NCI-H2227 (cell line): ENCODE measurements at regions not wholly inside any gene's neighbourhood (a gene's known extent, or its start where the extent isn't known, plus 50 kb on each side); places are given as distances from the start of the nearest gene placed in this dataset.
"Not testable (repeated sequence)": the region's sequence is repeated elsewhere in the genome, so short reads cannot be mapped to it uniquely, and the experiment has no call there.

Experiments
- DNase-seq: peaks from one replicate; lab custom pipeline; 2025; ENCODE audit not compliant: unreplicated experiment; lab: John Stamatoyannopoulos, UW

DNA sequence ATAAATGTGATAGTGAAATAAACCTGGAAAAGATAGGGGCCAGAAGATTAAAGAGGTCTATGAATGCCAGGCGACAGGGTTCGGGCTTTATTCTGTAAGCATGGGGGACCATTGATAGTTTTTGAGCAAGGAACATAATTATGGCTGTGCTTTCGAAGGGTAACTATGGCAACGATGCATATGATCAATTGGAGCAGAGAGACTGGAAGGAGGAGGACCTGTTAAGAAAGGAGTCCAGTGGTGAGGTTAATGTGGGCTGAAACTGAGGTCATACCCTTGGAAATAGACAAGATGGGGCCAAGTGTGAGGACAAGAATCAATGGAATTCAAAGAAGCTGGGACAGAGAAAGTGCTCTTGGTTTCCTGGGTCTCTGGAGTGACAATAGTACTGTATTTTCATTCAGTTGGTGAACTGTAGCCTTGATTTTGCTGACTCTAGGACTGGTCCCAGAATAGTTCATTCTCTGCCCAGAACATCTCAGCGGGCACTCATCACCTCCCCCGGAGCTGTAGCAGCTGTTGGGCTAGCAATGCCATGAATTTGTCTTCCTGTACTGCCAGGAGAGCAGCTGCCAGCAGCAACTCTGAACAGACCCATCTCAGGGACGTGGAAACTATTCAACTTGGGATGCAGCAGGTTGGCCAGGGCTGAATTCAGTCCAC, 108.4 kb downstream of the SRGAP2 start:
- not testable (repeated sequence) for DNase-seq

DNA sequence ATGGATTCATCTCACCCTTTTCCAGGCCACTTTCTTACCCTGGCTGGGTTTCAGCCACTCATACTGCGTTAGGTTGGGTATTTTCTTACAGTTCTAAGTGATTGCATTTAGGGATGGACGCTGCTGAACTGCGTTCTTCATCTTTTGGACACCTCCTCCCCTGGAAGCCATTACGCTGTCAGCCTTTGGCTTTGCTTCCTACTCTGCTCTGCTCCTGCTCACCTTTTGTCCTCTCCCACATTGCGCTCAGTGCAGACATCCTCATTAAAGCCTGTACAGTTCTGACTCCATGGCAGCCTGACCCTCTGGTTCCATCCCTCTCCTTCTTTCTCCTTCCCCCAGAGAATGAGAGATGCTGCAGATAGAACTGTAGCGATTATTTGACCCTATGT, 108.9 kb downstream of the SRGAP2 start:
- not testable (repeated sequence) for DNase-seq

DNA sequence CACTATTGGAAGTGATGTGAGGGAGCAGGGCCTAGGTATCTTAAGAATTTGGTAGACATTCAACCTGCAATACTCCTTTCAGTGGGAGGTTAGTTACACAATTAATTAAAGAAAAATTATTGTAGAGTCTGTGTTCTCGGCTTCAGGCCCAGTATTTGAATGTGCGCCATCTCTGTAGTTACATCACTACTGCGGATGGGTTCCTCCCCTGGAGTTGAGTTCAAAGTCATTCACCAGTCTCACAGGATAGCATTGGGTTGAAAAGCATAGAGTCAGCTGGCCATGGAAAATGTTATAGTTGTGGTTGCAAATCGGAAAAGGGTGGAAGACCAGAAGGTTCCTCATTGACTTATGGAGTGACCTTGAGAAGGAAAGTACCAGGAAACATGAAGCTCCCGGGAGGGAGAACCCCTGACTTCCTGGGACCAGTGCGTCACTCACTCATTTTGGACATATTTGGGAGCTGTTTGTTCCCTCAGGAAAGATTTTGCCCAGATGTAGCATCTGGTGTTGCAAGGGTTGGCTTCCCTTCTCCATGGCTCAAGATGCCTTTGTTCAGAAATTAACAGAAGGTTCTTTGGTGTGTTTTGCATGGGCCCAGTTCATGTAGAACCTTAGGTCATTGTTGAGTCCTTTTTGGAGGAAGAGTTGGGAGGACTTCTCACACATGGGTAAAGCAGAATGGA, 111.8 kb downstream of the SRGAP2 start:
- DNase-seq: not testable (repeated sequence)

DNA sequence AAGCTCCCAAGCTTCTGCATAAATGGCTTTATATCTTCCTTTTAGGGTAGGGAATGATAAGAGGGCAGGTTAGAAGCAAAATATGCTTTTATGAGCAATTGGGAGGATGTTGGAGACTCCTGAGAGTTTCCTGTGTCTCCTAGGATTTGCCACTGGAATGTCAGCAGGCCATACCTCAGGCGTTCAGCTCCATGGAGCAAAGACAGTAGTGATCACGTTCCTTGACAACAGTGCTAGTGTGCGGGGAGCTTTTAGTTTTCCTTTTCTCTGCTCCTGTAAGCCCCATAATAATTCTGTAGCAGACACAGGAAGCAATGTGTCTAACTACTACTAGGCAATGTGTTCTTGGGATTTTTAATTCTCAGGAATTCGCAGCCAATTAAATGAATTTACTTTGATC, 113.6 kb downstream of the SRGAP2 start:
- not testable (repeated sequence) for DNase-seq

DNA sequence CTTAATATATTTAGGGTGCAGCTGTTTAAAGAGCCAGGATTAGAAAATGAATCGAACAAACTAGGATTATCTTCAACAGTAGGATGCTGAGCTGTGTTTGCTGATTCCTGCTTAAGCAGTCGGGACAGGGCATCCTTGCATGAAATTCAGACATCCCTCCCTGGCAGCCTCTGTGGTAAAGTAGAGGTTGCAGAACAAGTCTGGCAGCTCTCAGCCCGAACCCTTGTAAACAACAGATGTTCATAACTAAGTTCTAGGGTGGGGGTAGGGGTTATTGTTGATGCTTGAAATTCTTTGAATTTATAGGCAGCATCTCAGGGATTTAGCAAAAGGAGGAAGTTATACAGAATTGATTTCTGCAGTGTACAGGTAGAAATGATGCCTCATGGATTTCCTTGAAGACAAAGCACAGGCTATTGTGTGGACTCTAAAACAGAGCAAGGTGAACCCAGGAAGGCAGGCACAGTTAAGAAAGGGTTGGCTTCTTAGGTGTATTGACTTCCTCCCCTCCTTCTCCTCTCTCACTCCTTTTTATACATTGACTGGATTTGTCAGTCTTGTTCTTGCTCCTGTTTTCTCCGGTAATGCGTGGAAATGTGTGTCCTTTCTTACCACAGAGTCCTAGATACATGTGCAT, 114.7 kb downstream of the SRGAP2 start:
- DNase-seq: not testable (repeated sequence)

DNA sequence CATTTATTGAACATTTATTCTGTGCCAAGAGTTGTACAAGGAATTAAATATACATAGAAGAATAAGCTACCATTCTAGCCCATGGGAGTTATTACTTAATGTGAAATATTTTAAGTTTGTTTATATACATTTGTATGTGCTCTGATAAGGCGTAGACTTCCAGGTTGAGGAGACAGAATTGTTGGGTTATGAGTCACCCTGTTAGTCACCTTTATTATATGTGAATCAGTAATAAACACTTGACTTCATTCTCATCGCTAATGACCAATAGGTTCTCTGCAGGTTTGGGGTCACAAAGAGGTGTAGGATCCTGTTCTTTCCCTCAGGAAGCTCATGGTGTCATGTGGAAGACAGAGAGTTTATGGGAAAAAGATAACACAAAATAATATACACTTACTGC, 116.9 kb downstream of the SRGAP2 start:
- not testable (repeated sequence) for DNase-seq

DNA sequence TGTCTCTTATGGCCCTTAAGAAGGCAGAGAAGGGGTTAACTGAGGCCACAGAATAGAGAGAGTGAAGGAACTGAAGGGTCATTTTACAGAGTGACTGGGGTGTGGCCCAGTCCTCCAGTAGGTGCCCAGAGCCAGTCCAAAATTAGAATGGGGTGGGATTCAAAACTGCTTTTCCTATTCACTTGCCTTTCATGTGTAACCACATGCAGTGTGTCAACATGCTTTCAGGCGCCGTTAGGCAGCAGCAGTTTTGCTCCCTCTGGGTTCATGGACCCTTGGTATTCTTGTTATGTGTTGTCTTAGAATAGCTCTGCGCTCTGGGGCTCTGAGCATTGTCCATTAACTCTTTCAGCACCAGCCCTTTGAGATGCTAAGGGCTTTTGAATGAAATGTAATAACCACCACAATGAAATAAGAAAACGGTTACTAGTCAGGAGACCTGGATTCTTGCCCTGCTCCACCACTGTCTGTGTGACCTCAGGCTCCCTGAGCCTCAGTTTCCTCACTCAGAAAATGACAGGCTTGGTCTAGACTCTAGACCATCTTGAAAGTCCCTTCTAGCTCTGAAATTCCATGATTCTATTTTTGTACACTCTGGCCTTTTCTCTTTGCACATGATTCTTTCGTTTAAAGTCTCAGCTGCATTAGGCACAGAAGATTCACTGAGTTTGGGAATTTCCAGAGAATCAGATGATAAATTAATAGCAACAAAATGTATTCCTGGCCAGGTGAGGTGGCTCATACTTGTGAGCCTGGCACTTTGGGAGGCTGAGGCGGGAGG, 123.0 kb downstream of the SRGAP2 start:
- not testable (repeated sequence) for DNase-seq

DNA sequence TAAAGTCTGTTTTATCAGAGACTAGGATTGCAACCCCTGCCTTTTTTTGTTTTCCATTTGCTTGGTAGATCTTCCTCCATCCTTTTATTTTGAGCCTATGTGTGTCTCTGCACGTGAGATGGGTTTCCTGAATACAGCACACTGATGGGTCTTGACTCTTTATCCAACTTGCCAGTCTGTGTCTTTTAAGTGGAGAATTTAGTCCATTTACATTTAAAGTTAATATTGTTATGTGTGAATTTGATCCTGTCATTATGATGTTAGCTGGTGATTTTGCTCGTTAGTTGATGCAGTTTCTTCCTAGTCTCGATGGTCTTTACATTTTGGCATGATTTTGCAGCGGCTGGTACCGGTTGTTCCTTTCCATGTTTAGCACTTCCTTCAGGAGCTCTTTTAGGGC, 128.3 kb downstream of the SRGAP2 start:
- DNase-seq: not testable (repeated sequence)

DNA sequence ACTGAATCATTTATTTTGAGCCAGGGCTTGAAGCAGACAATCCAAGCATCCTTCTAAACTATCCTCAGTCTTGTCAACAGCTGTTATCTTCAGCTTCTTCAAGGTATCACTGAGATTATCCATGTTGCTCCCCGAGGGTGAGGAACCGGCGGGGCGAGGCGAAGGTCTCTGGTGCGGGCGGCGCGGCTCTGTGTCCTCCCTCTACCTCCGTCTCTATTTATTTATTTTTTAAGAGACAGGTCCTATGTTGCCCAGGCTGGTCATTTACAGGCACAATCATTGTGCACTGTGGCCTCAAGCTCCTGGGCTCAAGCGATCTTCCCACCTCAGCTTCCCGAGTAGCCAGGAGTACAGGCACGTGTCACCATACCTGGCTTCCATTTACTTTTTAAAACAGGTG, 130.0 kb downstream of the SRGAP2 start:
- DNase-seq: not testable (repeated sequence)

DNA sequence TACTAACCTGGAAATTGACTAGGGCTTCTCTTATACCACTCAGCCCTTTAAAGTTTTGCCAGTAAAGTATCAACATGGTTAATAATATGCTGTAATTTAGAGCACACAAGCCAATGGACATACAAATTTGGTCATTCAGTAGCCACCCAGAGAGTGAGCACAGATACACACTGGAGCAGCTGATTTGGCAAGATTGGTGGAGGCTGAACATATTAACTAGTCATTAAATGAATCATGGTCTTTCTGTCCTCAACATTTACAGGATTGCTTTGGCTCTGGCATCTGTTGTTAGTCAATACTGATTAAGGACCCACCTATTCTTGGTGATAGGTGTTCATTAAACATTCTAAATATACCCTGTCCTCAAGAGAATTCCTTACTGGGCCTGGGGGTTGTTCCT, 130.6 kb downstream of the SRGAP2 start:
- DNase-seq: not testable (repeated sequence)

DNA sequence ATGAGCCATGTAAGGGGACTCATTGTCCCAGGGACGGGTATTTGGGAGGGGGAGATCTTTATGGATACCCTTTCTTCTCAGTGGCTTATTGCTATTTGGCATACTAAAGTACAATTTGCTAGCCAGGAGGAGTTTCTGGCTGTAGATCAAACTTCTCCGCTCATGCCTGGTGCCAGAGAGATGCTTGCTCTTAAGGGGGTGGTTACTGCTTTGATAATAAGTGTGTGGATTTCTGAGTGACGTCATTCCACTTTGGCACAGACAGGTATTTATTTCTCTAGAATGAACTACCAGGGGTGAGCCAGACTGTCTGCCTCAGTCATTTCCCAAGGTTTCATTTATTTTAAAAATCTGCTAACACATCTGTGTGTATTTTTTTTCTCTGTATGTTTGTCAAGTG, 131.1 kb downstream of the SRGAP2 start:
- peak; percentile 11 for DNase-seq

DNA sequence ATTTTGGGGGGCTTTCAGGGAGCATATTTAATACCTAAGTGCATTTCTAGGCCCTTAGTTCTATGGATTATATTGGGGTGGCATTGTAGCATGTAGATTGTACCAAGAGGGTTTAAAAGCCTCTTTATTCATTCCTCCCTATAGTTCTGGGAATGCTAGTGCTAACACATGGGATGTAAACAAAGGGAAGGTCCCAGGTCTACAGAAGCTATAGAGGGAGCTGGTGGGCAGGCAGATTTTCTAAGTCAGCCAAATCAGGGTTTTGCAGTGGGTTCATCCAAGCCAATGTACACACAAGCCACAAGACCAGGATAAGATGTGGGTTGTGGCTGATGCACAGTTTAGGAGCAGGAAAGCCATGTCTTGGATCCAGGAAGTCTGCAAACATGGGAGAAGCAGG, 131.8 kb downstream of the SRGAP2 start:
- DNase-seq: not testable (repeated sequence)

DNA sequence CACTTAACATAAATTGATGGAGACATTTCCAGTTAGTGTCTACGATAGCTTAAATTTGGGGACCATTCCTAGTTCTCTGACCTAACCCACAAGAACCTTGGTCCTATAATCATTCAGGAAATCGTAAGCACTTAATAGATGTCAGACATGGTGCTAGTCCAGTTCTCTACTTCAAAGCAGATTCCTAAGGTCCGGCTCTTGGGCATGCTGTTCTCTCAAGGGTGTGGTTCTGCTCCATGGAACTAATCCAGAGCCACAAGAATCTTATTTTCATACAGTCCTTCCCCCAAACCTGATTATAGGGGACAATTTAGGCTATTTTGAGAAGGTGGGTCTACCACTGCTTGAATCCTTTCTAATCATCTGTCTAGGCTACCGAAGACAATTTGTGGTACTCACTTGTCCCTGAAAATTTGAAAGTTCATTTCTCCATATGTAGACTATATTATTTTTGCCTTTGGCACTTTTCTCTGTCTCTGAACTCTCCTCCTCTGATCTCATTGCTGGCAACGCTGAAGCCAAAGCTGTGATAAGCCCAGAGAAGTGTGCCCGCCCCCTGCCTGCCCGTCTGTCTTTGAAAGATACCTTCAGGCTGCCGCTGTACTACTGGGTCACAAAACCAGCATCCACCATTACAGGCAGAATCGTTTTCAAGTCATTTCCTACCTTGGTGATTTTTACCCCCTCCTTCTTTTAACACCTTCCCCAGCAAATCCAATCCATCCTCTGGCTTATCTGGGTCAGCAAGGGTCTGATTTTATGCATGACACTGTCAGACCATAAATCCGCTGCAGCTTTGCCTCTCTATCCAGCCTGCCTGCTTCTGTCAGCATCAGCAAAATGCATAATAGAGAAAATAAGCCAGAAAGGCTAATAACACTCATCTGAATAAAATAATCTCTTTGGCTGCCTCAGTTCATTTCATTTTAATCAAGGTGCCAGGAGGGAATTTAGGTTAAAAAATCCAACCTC, 132.8 kb downstream of the SRGAP2 start:
- not testable (repeated sequence) for DNase-seq

DNA sequence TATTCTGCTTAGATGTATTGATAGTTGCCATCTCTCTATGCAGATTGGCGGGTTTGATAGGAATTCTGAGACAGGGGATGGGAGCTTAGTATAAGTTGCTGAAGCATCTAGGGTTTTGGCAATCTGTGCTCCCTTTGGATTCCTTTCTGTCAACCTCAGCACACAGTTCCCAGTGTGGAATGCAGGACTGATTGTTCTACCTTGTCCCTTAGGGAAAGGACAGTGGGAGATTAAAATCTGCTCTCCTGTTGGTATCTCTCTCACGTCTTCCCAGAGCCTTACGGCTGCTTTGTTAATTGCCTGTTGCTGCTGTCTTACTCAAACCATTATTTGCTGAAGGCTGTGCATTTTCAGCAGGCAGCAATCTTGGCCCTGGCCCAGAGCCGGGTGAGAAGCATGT, 133.3 kb upstream of the IKBKE start:
- DNase-seq: not testable (repeated sequence)

DNA sequence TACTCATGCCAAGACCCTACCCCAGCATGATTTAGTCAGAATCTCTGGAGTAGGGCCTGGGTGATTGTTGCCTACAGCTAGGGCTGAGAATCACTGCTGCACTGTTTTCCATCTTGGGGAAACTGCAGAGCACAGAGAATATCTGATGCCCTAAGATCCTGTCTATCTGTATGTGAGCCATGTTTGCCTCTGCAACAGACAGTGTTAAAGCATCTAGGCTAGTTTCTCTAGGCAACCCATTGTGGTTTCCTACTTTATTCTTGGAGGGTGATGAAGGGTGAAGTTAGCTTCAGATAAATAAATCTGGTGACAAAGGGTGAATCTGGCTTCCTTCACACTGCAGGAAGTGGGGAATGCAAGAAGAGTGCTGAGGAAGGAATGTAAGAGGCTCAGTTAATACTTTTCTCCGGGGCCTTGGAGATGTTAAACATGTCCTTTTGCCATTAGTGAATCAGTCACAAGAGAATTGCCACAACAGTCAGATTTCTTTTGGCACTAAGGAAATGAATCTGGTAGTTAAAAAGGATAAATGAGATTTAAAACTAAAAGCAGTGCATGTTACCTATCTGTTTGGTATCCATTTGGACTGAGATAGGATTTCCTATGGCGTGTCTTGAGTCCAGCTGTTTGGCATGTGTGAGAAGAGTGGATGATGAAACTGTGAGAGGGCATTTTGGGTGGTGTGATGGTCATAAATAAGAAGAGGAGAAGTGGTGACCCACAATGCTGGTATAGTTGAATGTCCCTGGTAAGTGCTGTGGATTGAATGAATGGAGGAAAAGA, 119.6 kb upstream of the IKBKE start:
- DNase-seq: not testable (repeated sequence)

DNA sequence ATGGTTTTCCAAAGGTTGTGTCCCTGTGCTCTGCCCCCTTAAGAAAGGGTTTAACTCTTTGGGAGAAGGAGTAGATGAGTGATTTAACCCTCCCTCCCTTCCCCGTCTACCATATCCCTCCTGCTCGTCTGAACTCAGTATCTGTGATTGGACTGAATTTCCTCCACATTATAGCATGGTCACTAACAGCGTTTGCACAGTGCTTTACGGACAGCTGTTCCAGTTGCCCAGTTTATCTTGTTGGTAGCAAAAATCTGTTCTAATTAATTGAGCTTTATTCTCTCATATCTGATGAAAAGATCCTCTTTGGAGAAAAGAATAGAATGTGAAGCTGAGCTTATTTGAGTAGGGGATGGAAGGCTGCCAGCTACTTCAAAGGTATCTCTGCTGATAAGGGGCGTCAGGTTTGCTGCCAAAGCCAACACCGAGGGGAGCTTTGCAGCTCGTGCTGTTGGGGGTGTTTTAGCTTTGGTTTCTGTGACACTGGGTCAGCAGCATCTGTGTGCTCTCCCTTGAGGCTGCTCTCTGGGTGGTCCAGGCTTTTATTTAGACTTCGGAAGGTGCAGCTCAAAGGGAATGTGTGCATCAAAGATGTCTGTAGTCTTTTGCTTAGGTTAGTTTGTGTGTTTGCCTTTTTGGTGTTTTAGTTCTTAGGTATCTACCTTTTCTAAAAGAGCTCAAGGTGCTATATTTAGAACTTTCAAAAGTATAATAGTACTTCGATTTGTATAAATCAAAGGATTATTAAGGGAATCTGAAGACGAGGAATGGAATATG, 118.8 kb upstream of the IKBKE start:
- not testable (repeated sequence) for DNase-seq

DNA sequence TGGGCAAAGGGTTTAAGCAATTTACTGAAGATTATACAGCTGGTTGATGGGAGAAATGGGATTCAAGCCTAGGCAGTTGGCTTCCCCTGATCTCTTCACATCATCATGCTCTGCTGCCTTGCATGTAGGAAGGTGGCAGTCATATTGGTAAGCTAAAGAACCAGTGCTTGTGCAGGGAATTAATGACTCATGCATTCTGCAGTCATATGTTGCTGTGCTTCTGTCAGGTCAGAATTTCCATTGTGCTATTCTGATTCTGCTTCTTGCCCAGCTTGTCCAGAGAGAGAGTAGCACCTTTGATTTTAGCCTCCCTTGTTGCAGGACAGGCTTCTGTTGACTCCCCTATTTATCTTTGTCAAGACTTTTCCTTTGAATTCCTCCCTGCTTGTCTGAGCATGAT, 114.0 kb upstream of the IKBKE start:
- DNase-seq: not testable (repeated sequence)

DNA sequence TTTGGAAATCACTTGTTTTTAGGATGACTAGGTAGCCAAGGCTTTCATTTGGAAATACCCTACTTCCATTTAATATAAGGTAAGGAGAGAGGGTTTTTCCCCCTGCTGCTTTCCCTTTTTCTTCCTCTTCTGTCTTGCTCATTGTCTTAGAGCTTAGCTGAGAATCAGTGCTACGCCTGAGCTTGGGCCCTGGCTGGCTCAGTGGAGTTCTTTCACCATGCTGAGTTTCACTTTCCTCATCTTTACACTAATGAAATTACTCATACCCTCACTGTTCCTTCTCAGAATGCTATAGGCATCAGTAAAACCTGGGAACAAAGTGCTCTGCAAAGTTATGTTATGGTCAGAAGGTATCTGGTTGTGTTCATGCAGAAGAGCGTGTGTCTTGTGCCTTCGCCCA, 112.3 kb upstream of the IKBKE start:
- DNase-seq: not testable (repeated sequence)

DNA sequence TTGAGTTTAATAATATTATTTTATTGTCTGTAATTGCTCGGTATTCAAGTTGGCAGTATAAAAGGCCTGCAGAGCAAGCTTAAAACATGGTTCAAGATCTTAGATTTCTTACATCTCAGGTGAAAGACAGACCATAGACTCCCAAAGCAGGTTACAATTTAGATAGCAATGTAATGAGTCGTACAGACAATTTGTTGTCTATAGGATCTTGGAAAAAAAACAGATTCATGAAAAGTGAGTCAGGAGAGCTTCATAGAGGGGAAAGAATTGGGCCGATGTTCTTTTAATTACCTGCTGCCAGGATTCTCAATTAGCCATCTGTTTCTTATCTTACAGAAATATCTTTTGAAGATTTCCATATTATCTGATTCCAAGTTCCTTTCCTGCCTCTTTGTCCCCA, 111.5 kb upstream of the IKBKE start:
- not testable (repeated sequence) for DNase-seq
